GM12891 (cell line): ENCODE measurements at regions not wholly inside any gene's neighbourhood (a gene's known extent, or its start where the extent isn't known, plus 50 kb on each side); places are given as distances from the start of the nearest gene placed in this dataset.

Experiments
- POLR2A ChIP-seq: IDR thresholded peaks from 2 replicates; pipeline ENCODE4 v1.6.1; 2011; ENCODE audit warnings: low read depth, low read length, control low read depth
- POLR2AphosphoS5 ChIP-seq: IDR thresholded peaks from 2 replicates; pipeline ENCODE4 v1.6.1; 2011; ENCODE audit warnings: low read depth, low read length, control low read depth
- POU2F2 ChIP-seq: IDR thresholded peaks from 2 replicates; pipeline ENCODE4 v1.6.1; 2011; ENCODE audit warnings: low read depth, mild to moderate bottlenecking, control low read depth, low read length, moderate library complexity

GRCh38 chr7:135859538-135859937 lies 110.9 kb upstream of the FAM180A start:
- TF ChIP-seq POLR2A (no peak), POLR2AphosphoS5 (no peak), POU2F2 (no peak)
